IMR-90 (cell line): ENCODE measurements at regions not wholly inside any gene's neighbourhood (a gene's known extent, or its start where the extent isn't known, plus 50 kb on each side); places are given as distances from the start of the nearest gene placed in this dataset.

Experiments
- ATAC-seq: fragments of 200-7000 bp; cut with Tn5 transposase; 2 replicates; pipeline ENCODE4 v1.9.1; 2020; ENCODE audit warnings: low read depth, mild to moderate bottlenecking, moderate library complexity
- BruUV-seq: library from RNA; stranded (reverse); fragments of 400-500 nt; replicated peaks from 2 replicates; lab custom pipeline; 2021; lab: Mats Ljungman, UMichigan
- CTCF ChIA-PET: fragments of 300-600 bp; formaldehyde crosslinking; extraction: SDS; loops from one replicate; lab custom pipeline; 2021; ENCODE audit warnings: antibody characterized with exemption; lab: Yijun Ruan, JAX
- POLR2A ChIA-PET: fragments of 300-600 bp; sonication (Branson Sonifier 250); formaldehyde crosslinking; loops from one replicate; lab custom pipeline; 2022; ENCODE audit warnings: antibody characterized with exemption; ENCODE audit not compliant: unreplicated experiment; lab: Charles Lee
- DNase-seq: peaks from one replicate; pipeline ENCODE4 v3.0.0; 2013
- H2AFZ ChIP-seq: replicated peaks from 2 replicates; pipeline ENCODE3; 2013; ENCODE audit warnings: low read length, mild to moderate bottlenecking; ENCODE audit not compliant: poor library complexity
- H2AK5ac ChIP-seq: 2 replicates; pipeline ENCODE4 v1.6.1; 2013; ENCODE audit warnings: low read depth, low read length, inconsistent platforms
- H2AK9ac ChIP-seq: replicated peaks from 2 replicates; pipeline ENCODE3; 2013; ENCODE audit warnings: mild to moderate bottlenecking, low read depth, low read length, moderate library complexity; ENCODE audit not compliant: poor library complexity
- H2BK120ac ChIP-seq: 2 replicates; pipeline ENCODE4 v1.6.1; 2013; ENCODE audit warnings: low read depth, low read length, inconsistent platforms
- H2BK15ac ChIP-seq: 3 replicates; pipeline ENCODE4 v1.6.1; 2013; ENCODE audit warnings: low read depth, low read length, inconsistent platforms
- H2BK20ac ChIP-seq: 2 replicates; pipeline ENCODE4 v1.6.1; 2013; ENCODE audit warnings: low read depth, mild to moderate bottlenecking, inconsistent platforms, low read length, moderate library complexity
- H2BK5ac ChIP-seq: 2 replicates; pipeline ENCODE4 v1.6.1; 2013; ENCODE audit warnings: mild to moderate bottlenecking, low read depth, low read length, inconsistent platforms; ENCODE audit not compliant: poor library complexity, severe bottlenecking
- H3K14ac ChIP-seq: replicated peaks from 2 replicates; pipeline ENCODE4 v1.6.1; 2013; ENCODE audit warnings: low read depth, low read length, inconsistent platforms
- H3K18ac ChIP-seq: 2 replicates; pipeline ENCODE4 v1.6.1; 2013; ENCODE audit warnings: low read depth, low read length, control low read depth
- H3K23ac ChIP-seq: 2 replicates; pipeline ENCODE4 v1.6.1; 2013; ENCODE audit warnings: low read depth, low read length, inconsistent platforms
- H3K27ac ChIP-seq: 2 replicates; pipeline ENCODE4 v1.5.1; 2013; ENCODE audit warnings: mild to moderate bottlenecking, control low read depth, low read length; ENCODE audit not compliant: insufficient read depth
- H3K27me3 ChIP-seq: 2 replicates; pipeline ENCODE4 v1.6.1; 2013; ENCODE audit warnings: low read length; ENCODE audit not compliant: control insufficient read depth, insufficient read depth
- H3K36me3 ChIP-seq: 2 replicates; pipeline ENCODE4 v1.6.1; 2013; ENCODE audit warnings: low read length, mixed read lengths; ENCODE audit not compliant: control insufficient read depth, insufficient read depth
- H3K4ac ChIP-seq: 2 replicates; pipeline ENCODE4 v1.6.1; 2013; ENCODE audit warnings: low read depth, low read length, inconsistent platforms
- H3K4me1 ChIP-seq: 2 replicates; pipeline ENCODE4 v1.6.1; 2013; ENCODE audit warnings: low read length, mixed read lengths; ENCODE audit not compliant: control insufficient read depth, insufficient read depth
- H3K4me2 ChIP-seq: 2 replicates; pipeline ENCODE4 v1.6.1; 2013; ENCODE audit warnings: low read depth, mild to moderate bottlenecking, control low read depth, low read length, moderate library complexity
- H3K4me3 ChIP-seq: 2 replicates; pipeline ENCODE4 v1.5.1; 2013; ENCODE audit warnings: low read depth, mild to moderate bottlenecking, control low read depth, low read length, moderate library complexity; ENCODE audit not compliant: insufficient read depth
- H3K56ac ChIP-seq: 2 replicates; pipeline ENCODE4 v1.6.1; 2013; ENCODE audit warnings: low read length, inconsistent platforms; ENCODE audit not compliant: insufficient read depth; ENCODE audit errors: extremely low read depth
- H3K79me1 ChIP-seq, 2 experiments: 2 replicates each; pipeline ENCODE4 v1.6.1; 2013; ENCODE audit warnings: low read length in 2 of 2, inconsistent platforms in 1 of 2, low read depth in 1 of 2
- H3K9ac ChIP-seq: 2 replicates; pipeline ENCODE4 v1.6.1; 2013; ENCODE audit warnings: low read depth, low read length, control low read depth
- H3K9me1 ChIP-seq: 2 replicates; pipeline ENCODE4 v1.6.1; 2013; ENCODE audit warnings: low read length, inconsistent platforms; ENCODE audit not compliant: insufficient read depth
- H3K9me3 ChIP-seq: 2 replicates; pipeline ENCODE4 v1.6.1; 2013; ENCODE audit warnings: low read length; ENCODE audit not compliant: control insufficient read depth, insufficient read depth
- H4K20me1 ChIP-seq: 2 replicates; pipeline ENCODE4 v1.6.1; 2013; ENCODE audit warnings: low read length, inconsistent platforms; ENCODE audit not compliant: insufficient read depth
- H4K5ac ChIP-seq: 2 replicates; pipeline ENCODE4 v1.6.1; 2013; ENCODE audit warnings: mild to moderate bottlenecking, low read depth, low read length, control low read depth
- H4K8ac ChIP-seq, 2 experiments: 2 replicates each; pipeline ENCODE4 v1.6.1; 2013; ENCODE audit warnings: low read depth in 2 of 2, low read length in 2 of 2, control low read depth in 1 of 2, inconsistent platforms in 1 of 2
- H4K91ac ChIP-seq: 2 replicates; pipeline ENCODE4 v1.6.1; 2013; ENCODE audit warnings: low read depth, low read length, inconsistent platforms; ENCODE audit not compliant: insufficient read depth
- USF2 ChIP-seq: fragments of 150-350 bp; IDR thresholded peaks from 2 replicates; pipeline ENCODE4 v1.6.1; 2017; ENCODE audit warnings: mild to moderate bottlenecking, antibody characterized with exemption, low read length, low read depth
- WGBS, 2 experiments: methylation state at CpG; one replicate each; pipeline versions ENCODE4 v1.1.5 to v1.1.7; 2013; ENCODE audit warnings: missing lambda C conversion rate in 2 of 2; ENCODE audit not compliant: insufficient read length in 1 of 2; ENCODE audit errors: extremely low coverage in 2 of 2; 5-methylcytosine and 5-hydroxymethylcytosine counted together
- dilution Hi-C: fragments of 300-500 bp; cut with HindIII; formaldehyde crosslinking; loops from one replicate; pipeline ENCODE4 v1.14.3; 2018; ENCODE audit warnings: low sequenced_read_pairs; ENCODE audit not compliant: unreplicated experiment
- in situ Hi-C: fragments of 300-500 bp; cut with MboI; formaldehyde crosslinking; loops from 3 replicates; pipeline ENCODE4 v1.14.3; 2019; ENCODE audit warnings: low sequenced_read_pairs, inconsistent platforms, mixed read lengths
- intact Hi-C: fragments of 100-400 bp; cut with micrococcal nuclease; formaldehyde crosslinking; loops from 2 replicates; pipeline ENCODE4 v1.10.0; 2022

GRCh38 chr2:239674101-239674980 is 273.5 kb upstream of the HDAC4 start:
- H2AK5ac ChIP-seq, result no peak overlapping the region
- H2BK15ac ChIP-seq, result no peak overlapping the region
- no peak overlapping the region for H3K4me2 ChIP-seq
- in situ Hi-C loops (no loop called here), intact Hi-C loops (no loop called here), dilution Hi-C loops (no loop called here)
- CTCF ChIA-PET, result no interaction called here
- no peak overlapping the region for H3K4ac ChIP-seq
- no peak overlapping the region for H2AK9ac ChIP-seq
- H3K14ac ChIP-seq, result no peak overlapping the region
- H3K9ac ChIP-seq, result no peak overlapping the region
- no TSS peak for BruUV-seq
- POLR2A ChIA-PET, result no interaction called here
- H3K4me3 ChIP-seq, result no peak overlapping the region
- no peaks in the 10 kb centered on the region for H3K36me3 ChIP-seq
- no peaks in the 10 kb centered on the region for H3K4me1 ChIP-seq
- ATAC-seq (no peak), DNase-seq (no peak)
- H4K5ac ChIP-seq, result no peak overlapping the region
- no peaks in the 10 kb centered on the region for H3K9me1 ChIP-seq
- peaks cover 17% of the 10 kb centered on the region for H3K9me3 ChIP-seq
- no peak overlapping the region for H3K18ac ChIP-seq
- H3K27me3 ChIP-seq, result no peaks in the 10 kb centered on the region
- no peak overlapping the region for H3K27ac ChIP-seq
- H2BK20ac ChIP-seq, result no peak overlapping the region
- no peak overlapping the region for H3K23ac ChIP-seq
- H2BK5ac ChIP-seq, result no peak overlapping the region
- H4K91ac ChIP-seq, result no peak overlapping the region
- H3K79me1 ChIP-seq, result no peaks in the 10 kb centered on the region
- no peak for TF ChIP-seq USF2
- H4K20me1 ChIP-seq, result no peaks in the 10 kb centered on the region
- no peak overlapping the region for H2BK120ac ChIP-seq
- H2AFZ ChIP-seq, result no peak overlapping the region
- no peak overlapping the region for H3K56ac ChIP-seq
- 70% methylated on average over 7 of the region's 17 CpGs; no CpG with 5 or more reads in 1 of the 2 experiments for WGBS, 2 experiments
- no peak overlapping the region for H4K8ac ChIP-seq
